HCT116 (cell line): ENCODE measurements at regions not wholly inside any gene's neighbourhood (a gene's known extent, or its start where the extent isn't known, plus 50 kb on each side); places are given as distances from the start of the nearest gene placed in this dataset.
A peak's percentile ranks its signal among the peaks of the same experiment; 100 is the strongest.

Experiments used
- ATAC-seq: fragments of 200-7000 bp; cut with Tn5 transposase; 2 replicates; pipeline ENCODE4 v1.9.1; 2020; ENCODE audit warnings: mild to moderate bottlenecking, moderate library complexity
- BruUV-seq: library from RNA; stranded (reverse); fragments of 400-500 nt; replicated peaks from 2 replicates; lab custom pipeline; 2021; lab: Mats Ljungman, UMichigan
- CTCF ChIA-PET: fragments of 300-600 bp; sonication (Branson Sonifier 250); formaldehyde crosslinking; loops from one replicate; lab custom pipeline; 2021; ENCODE audit warnings: antibody characterized with exemption; lab: Charles Lee
- POLR2A ChIA-PET: fragments of 300-600, 350-600 bp; sonication (Branson Sonifier 250); formaldehyde crosslinking; loops from one replicate; lab custom pipeline; 2021; ENCODE audit warnings: antibody characterized with exemption; lab: Charles Lee
- RAD21 ChIA-PET, 2 experiments: fragments of 300-600 bp; sonication (Branson Sonifier 250); formaldehyde crosslinking; loops; one replicate each; lab custom pipeline; 2023; ENCODE audit warnings: low total read pairs in 2 of 2; ENCODE audit not compliant: uncharacterized antibody in 2 of 2, unreplicated experiment in 2 of 2, low non-redundant PET in 1 of 2; lab: Charles Lee
- DNase-seq: peaks from one replicate; pipeline ENCODE4 v3.0.0-alpha.2; 2010; ENCODE audit warnings: low read depth, low spot score
- H2AFZ ChIP-seq: fragments of 200-600 bp; shearing (Covaris generic), sonication (generic); 2 replicates; pipeline ENCODE4 v1.6.1; 2017; ENCODE audit warnings: low read depth, mixed run types, mixed read lengths, antibody characterized with exemption, low read length; ENCODE audit not compliant: poor library complexity, severe bottlenecking
- H3K27ac ChIP-seq: 2 replicates; pipeline ENCODE4 v1.5.1; 2012; ENCODE audit warnings: low read depth, low read length
- H3K27me3 ChIP-seq: fragments of 200-600 bp; sonication (generic); 2 replicates; pipeline ENCODE4 v1.6.1; 2016; ENCODE audit warnings: mixed run types, low read length, mixed read lengths; ENCODE audit not compliant: insufficient read depth
- H3K36me3 ChIP-seq, 2 experiments: fragments of 200-500 bp in 1 of 2; fragments of 200-600 bp in 1 of 2; sonication (Bioruptor generic) in 1 of 2; sonication (generic) in 1 of 2; 2 replicates each; pipeline versions ENCODE4 v1.5.1 to v1.6.1; 2014 to 2016; ENCODE audit warnings: low read length in 2 of 2, inconsistent platforms in 1 of 2, mixed read lengths in 1 of 2, mixed run types in 1 of 2; ENCODE audit not compliant: insufficient read depth in 2 of 2, control insufficient read depth in 1 of 2
- H3K4me1 ChIP-seq, 2 experiments: fragments of 200-600 bp in 1 of 2; sonication (generic) in 1 of 2; 2 replicates each; pipeline versions ENCODE4 v1.5.1 to v1.6.1; 2012 to 2017; ENCODE audit warnings: low read length in 2 of 2, inconsistent platforms in 1 of 2, mild to moderate bottlenecking in 1 of 2, mixed read lengths in 1 of 2, mixed run types in 1 of 2, moderate library complexity in 1 of 2; ENCODE audit not compliant: insufficient read depth in 2 of 2, control insufficient read depth in 1 of 2
- H3K4me2 ChIP-seq: fragments of 200-600 bp; sonication (generic); 2 replicates; pipeline ENCODE4 v1.6.1; 2017; ENCODE audit warnings: mixed run types, low read length, mixed read lengths
- H3K4me3 ChIP-seq, 2 experiments: fragments of 200-600 bp in 1 of 2; sonication (generic) in 1 of 2; replicated peaks in 1 of 2; 2 replicates each; pipeline ENCODE4 v1.5.1; 2011 to 2016; ENCODE audit warnings: low read length in 2 of 2, control low read depth in 1 of 2, low read depth in 1 of 2, mild to moderate bottlenecking in 1 of 2, mixed read lengths in 1 of 2, mixed run types in 1 of 2
- H3K79me2 ChIP-seq: fragments of 200-600 bp; sonication (generic); 2 replicates; pipeline ENCODE4 v1.6.1; 2017; ENCODE audit warnings: mild to moderate bottlenecking, mixed run types, low read length, moderate library complexity, mixed read lengths; ENCODE audit not compliant: insufficient read depth
- H3K9ac ChIP-seq: fragments of 200-600 bp; sonication (generic); 2 replicates; pipeline ENCODE4 v1.6.1; 2016; ENCODE audit warnings: low read length, mixed read lengths
- H3K9me2 ChIP-seq: fragments of 200-600 bp; sonication (generic), shearing (Covaris generic); 2 replicates; pipeline ENCODE4 v1.6.1; 2017; ENCODE audit warnings: mixed run types, mild to moderate bottlenecking, moderate library complexity; ENCODE audit not compliant: insufficient read depth
- H3K9me3 ChIP-seq, 2 experiments: fragments of 200-500 bp in 1 of 2; fragments of 200-600 bp in 1 of 2; sonication (Bioruptor generic) in 1 of 2; sonication (generic) in 1 of 2; 2 replicates each; pipeline ENCODE4 v1.6.1; 2014 to 2017; ENCODE audit warnings: low read length in 2 of 2, mixed read lengths in 2 of 2, inconsistent platforms in 1 of 2, low read depth in 1 of 2, mild to moderate bottlenecking in 1 of 2, mixed run types in 1 of 2, moderate library complexity in 1 of 2; ENCODE audit not compliant: control insufficient read depth in 1 of 2, insufficient read depth in 1 of 2
- H4K20me1 ChIP-seq: fragments of 200-600 bp; sonication (generic), shearing (Covaris generic); 2 replicates; pipeline ENCODE4 v1.6.1; 2017; ENCODE audit warnings: mixed run types, mild to moderate bottlenecking, moderate library complexity; ENCODE audit not compliant: insufficient read depth
- CEBPB ChIP-seq: IDR thresholded peaks from 2 replicates; pipeline ENCODE4 v1.6.1; 2012; ENCODE audit warnings: low read depth
- POLR2A ChIP-seq: IDR thresholded peaks from 2 replicates; pipeline ENCODE4 v1.7.0; 2011; ENCODE audit warnings: borderline replicate concordance; ENCODE audit not compliant: insufficient read depth, insufficient read length; ENCODE audit errors: extremely low read depth
- POLR2AphosphoS5 ChIP-seq: IDR thresholded peaks from 2 replicates; pipeline ENCODE4 v1.6.1; 2011; ENCODE audit warnings: mild to moderate bottlenecking, low read depth, low read length, moderate library complexity
- SRF ChIP-seq: IDR thresholded peaks from 2 replicates; pipeline ENCODE4 v1.6.1; 2012; ENCODE audit warnings: low read depth
- TCF7L2 ChIP-seq: IDR thresholded peaks from 2 replicates; pipeline ENCODE4 v1.7.0; 2011; ENCODE audit warnings: borderline replicate concordance, inconsistent platforms; ENCODE audit not compliant: insufficient read depth, insufficient read length; ENCODE audit errors: extremely low read depth
- ZFX ChIP-seq: fragments of 450-650 bp; IDR thresholded peaks from 2 replicates; pipeline ENCODE4 v1.6.1; 2017
- intact Hi-C: fragments of 100-400 bp; cut with micrococcal nuclease; formaldehyde crosslinking; loops from 2 replicates; pipeline ENCODE4 v1.10.0; 2022
- TF ChIP-seq, protein P1 (sequence below): IDR thresholded peaks from 2 replicates; pipeline ENCODE4 v1.6.1; 2012; ENCODE audit warnings: low read depth
- TF ChIP-seq, protein P2 (sequence below): IDR thresholded peaks from 2 replicates; pipeline ENCODE4 v1.6.1; 2011; ENCODE audit warnings: mild to moderate bottlenecking, low read length, moderate library complexity; ENCODE audit not compliant: insufficient replicate concordance; ENCODE audit errors: extremely low read depth

DNA sequence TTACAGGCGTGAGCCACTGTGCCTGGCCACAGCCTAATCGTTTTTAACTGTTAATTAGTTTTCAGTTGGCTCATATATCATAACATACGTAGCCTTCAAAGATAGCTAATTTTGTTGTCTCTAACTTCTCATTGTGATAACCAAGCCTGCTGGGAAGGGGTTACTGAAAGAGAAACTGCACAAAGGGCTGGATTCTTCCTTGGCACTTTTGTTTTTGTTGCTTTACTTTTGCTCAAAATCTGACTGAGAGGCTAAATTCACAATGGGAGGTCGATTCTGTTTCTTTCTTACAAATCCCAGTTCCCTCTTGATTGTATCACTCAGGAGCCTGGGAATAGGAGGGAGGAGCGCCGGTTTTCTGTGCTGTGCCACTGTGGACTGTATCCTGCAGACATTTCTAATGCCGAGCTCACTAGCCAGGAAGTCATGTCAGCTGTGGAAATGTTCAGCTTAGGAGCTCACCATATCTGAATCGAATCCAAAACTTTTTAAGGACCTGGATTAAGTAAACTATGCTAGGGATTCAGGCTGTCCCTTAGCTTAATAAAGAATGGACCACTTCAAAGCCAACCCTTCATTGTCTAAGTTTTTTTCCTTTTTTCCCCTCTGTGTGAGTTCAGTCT lies 120.5 kb upstream of the FAT1 start (continued):
- TF ChIP-seq, protein P1, sequence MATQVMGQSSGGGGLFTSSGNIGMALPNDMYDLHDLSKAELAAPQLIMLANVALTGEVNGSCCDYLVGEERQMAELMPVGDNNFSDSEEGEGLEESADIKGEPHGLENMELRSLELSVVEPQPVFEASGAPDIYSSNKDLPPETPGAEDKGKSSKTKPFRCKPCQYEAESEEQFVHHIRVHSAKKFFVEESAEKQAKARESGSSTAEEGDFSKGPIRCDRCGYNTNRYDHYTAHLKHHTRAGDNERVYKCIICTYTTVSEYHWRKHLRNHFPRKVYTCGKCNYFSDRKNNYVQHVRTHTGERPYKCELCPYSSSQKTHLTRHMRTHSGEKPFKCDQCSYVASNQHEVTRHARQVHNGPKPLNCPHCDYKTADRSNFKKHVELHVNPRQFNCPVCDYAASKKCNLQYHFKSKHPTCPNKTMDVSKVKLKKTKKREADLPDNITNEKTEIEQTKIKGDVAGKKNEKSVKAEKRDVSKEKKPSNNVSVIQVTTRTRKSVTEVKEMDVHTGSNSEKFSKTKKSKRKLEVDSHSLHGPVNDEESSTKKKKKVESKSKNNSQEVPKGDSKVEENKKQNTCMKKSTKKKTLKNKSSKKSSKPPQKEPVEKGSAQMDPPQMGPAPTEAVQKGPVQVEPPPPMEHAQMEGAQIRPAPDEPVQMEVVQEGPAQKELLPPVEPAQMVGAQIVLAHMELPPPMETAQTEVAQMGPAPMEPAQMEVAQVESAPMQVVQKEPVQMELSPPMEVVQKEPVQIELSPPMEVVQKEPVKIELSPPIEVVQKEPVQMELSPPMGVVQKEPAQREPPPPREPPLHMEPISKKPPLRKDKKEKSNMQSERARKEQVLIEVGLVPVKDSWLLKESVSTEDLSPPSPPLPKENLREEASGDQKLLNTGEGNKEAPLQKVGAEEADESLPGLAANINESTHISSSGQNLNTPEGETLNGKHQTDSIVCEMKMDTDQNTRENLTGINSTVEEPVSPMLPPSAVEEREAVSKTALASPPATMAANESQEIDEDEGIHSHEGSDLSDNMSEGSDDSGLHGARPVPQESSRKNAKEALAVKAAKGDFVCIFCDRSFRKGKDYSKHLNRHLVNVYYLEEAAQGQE, result no peak
- no peak for TF ChIP-seq POLR2A
- TF ChIP-seq TCF7L2, result peak; percentile 29
- TF ChIP-seq SRF, result no peak

DNA sequence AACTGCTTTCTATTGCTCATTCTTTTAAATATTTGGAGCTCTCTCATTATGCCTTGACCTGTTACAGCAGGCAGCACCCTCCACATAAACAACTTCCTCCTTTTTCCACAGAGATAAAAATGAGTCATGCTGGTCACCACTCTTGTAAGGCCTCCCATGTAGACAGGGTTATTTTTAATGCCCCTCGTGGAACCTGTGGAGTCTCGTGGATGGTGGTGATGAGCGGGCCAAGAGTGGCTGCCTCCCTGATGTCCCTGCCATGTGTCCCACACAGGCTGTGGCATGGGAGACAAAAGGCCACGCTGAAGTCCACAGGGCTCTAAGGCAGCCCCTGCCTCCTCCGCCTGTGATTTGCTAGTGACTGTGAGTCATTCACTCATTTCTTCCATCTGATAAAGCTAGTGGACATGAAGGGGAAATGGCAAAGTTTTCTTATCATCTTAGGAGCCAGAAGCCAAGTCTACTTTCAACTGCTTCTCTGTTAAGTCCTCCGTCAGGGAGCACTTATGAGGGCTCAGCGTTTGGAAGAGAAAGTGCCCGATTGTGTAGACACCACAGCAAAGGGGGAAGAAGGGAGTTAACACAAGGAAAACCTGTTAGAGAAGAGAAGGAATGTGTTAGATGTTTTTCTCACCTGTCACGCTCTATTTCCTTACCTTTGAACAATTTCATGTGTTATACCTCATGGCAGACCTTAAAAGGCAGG lies 121.6 kb upstream of the FAT1 start:
- Histone ChIP-seq H3K9me2 (no peaks in the 10 kb centered on the region), H3K27ac (peak overlapping the region; percentile 98), H2AFZ (no peak overlapping the region), H3K4me1 (peaks cover 41 to 58% of the 10 kb centered on the region in 2 experiments), H3K4me2 (peak overlapping the region; percentile 71), H3K79me2 (peaks cover 51% of the 10 kb centered on the region), H4K20me1 (no peaks in the 10 kb centered on the region), H3K36me3 (peaks cover 0 to 2% of the 10 kb centered on the region in 2 experiments; a peak in 2 of 4 replicates), H3K4me3 (peak overlapping the region; percentile 4 to 44; a peak in 3 of 4 replicates), H3K9ac (peak overlapping the region; percentile 64), H3K9me3 (peaks cover 0 to 1% of the 10 kb centered on the region in 2 experiments; a peak in 1 of 4 replicates), H3K27me3 (no peaks in the 10 kb centered on the region)
- TF ChIP-seq ZFX, result no peak
- peak; percentile 20 for TF ChIP-seq POLR2A
- TF ChIP-seq, protein P2, sequence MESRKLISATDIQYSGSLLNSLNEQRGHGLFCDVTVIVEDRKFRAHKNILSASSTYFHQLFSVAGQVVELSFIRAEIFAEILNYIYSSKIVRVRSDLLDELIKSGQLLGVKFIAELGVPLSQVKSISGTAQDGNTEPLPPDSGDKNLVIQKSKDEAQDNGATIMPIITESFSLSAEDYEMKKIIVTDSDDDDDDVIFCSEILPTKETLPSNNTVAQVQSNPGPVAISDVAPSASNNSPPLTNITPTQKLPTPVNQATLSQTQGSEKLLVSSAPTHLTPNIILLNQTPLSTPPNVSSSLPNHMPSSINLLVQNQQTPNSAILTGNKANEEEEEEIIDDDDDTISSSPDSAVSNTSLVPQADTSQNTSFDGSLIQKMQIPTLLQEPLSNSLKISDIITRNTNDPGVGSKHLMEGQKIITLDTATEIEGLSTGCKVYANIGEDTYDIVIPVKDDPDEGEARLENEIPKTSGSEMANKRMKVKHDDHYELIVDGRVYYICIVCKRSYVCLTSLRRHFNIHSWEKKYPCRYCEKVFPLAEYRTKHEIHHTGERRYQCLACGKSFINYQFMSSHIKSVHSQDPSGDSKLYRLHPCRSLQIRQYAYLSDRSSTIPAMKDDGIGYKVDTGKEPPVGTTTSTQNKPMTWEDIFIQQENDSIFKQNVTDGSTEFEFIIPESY, result no peak
- TF ChIP-seq CEBPB, result no peak
- no peak; the same call in none of the 2 replicates for TF ChIP-seq POLR2AphosphoS5
- peak; percentile 90 for TF ChIP-seq TCF7L2
- ATAC-seq (peak; percentile 77), DNase-seq (peak; percentile 92)
- intact Hi-C loops, result loop anchor here (1.0 kb wide), 2 partner anchors 84 to 117 kb away; no protein-coding TSS in a partner anchor
- CTCF ChIA-PET, result interaction anchor here (1.3 kb wide), 1 partner anchor 22 kb away, joined by 4 read pairs; no protein-coding TSS in a partner anchor
- POLR2A ChIA-PET, result interaction anchor here (0.7 to 3.4 kb wide), 15 partner anchors 10 to 117 kb away, joined by 3 to 21 read pairs (median 5); no protein-coding TSS in a partner anchor
- BruUV-seq, result no TSS peak
- RAD21 ChIA-PET, result interaction anchor here (0.6 to 1.3 kb wide), 3 partner anchors 21 to 37 kb away, joined by 3 to 4 read pairs (median 3); no protein-coding TSS in a partner anchor
